NOMO-1 (cell line): ENCODE measurements at regions not wholly inside any gene's neighbourhood (a gene's known extent, or its start where the extent isn't known, plus 50 kb on each side); places are given as distances from the start of the nearest gene placed in this dataset.
A peak's percentile ranks its signal among the peaks of the same experiment; 100 is the strongest.

Experiments
- DNase-seq, 2 experiments: peaks; one replicate each; lab custom pipeline; 2025; ENCODE audit not compliant: unreplicated experiment in 2 of 2; lab: John Stamatoyannopoulos, UW

- no peak for DNase-seq
Observed at GRCh38 chr9:18202924-18203323, 271.0 kb upstream of the ADAMTSL1 start.

DNA sequence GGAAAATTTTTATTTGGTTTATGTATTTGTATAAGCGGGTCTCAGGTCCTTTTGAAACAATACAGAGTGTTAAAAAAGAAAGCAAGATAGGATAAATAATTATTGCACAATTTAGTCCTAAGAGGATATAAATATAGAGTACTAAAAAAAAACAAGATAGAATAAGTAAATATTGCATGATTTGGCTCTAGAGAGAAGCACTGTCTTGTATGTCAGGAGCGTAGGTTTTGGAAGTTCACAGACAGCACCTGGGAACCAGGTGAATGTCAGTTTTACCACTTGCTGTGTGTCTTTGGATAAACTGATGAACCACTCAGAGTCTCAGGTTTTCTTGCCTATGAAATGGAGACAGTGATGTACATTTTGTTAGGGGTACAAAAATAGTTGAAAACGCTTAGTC lies 266.2 kb upstream of the ADAMTSL1 start:
- no peak for DNase-seq

- DNase-seq = no peak
Observed at GRCh38 chr9:18208166-18209059, 265.5 kb upstream of the ADAMTSL1 start.

- DNase-seq = no peak
Observed at GRCh38 chr9:18215626-18216025, 258.3 kb upstream of the ADAMTSL1 start.

DNA sequence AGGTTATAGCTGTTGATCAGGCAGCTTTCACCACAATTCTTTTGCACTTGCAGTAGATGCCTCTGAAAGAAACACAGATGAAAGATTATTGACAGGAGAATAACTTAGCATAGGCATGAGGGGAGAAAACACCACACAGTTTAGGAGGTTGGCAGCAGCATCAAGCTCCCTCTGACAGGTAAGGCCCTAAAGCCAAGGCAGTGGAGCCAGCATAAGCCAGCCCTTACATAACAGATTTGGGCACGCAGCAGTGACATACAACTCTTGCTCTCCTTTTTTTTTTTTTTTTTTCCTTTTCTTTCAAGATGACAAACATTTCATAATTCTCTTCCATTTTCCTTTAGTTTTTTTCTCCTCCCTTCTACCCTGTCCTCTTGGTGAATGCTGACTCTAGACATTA lies 257.6 kb upstream of the ADAMTSL1 start:
- no peak for DNase-seq

GRCh38 chr9:18228101-18228500 lies 245.9 kb upstream of the ADAMTSL1 start:
- no peak for DNase-seq

GRCh38 chr9:18229992-18230676 lies 243.8 kb upstream of the ADAMTSL1 start:
- DNase-seq = no peak

DNA sequence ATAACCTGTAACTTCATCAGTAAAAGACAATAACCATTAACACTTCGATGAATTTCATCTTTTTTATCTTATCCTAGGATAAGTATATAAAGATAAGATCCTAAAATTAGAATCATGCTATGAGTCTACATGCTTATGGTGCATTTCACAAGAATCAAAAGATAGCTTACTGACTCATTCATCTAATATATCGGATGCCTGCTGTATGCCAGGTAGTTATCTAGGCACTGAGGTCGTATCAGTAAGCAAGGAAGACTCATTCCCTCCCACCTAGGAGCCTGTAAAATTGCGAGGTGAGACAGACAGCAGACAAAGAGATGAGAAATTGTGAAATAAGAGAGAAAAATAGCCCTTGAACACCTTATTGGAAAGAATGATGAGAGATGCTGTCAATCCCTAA lies 240.6 kb upstream of the ADAMTSL1 start:
- DNase-seq = no peak

DNA sequence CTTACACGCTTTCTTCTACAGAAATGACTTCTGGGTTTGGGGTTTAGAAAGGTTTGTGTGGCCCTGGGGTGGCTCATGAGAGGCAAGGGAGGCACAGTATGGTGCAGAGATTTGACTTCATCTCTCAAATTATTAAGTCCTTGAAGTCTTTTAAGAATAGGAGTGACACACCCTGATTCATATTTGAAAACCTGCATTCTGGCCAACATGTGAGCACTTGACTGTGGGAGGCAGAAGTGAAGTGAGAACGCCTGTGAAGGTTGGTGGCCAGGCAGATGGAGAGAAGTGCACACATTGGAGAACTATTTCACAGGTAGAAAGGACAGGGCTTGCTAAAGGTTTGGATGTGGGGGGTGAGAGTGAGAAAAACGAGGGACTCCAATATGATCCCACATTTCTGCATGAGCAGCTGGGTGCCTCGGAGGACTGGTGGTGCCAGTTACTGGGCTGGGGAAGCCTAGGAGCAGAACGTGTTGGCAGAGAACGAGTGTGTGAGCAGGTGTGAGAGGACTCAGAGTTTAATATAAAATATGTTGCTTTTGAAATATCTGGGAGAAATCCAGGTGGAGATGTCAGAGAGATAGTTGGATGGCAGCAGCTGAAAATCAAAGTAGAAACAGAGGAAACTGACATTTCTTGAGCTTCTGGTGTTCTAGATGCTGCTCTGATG lies 240.0 kb upstream of the ADAMTSL1 start:
- DNase-seq = no peak

- no peak for DNase-seq
Observed at GRCh38 chr9:18235181-18235908, 238.6 kb upstream of the ADAMTSL1 start.

- DNase-seq = no peak
Observed at GRCh38 chr9:18236336-18236735, 237.6 kb upstream of the ADAMTSL1 start.

- no peak for DNase-seq
Observed at GRCh38 chr9:18237776-18238175, 236.2 kb upstream of the ADAMTSL1 start.

GRCh38 chr9:18238254-18238653 lies 235.7 kb upstream of the ADAMTSL1 start:
- DNase-seq = no peak

- no peak for DNase-seq
Observed at GRCh38 chr9:18238752-18239447, 235.1 kb upstream of the ADAMTSL1 start.

- no peak for DNase-seq
Observed at GRCh38 chr9:18240213-18240612, 233.7 kb upstream of the ADAMTSL1 start.

GRCh38 chr9:18245911-18246310 lies 228.0 kb upstream of the ADAMTSL1 start:
- DNase-seq = no peak

DNA sequence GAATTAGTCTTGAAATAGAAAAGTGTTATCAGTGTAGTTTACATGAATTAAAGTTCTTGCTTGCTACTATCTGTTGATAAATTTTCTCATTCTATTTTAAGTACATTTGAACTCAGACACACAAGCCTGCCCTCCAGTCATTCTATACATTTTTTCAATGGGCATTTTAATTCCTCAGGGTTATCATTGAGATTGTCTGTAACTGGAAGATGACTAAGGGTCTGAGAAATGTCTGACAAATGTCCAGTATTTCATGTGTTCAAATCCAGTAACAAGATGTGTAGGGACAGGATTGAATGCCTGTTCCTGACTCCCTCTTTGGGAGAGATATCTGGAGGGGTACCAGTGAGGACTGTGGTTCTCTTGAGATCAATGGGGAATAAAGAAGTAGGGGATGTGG lies 223.9 kb upstream of the ADAMTSL1 start:
- DNase-seq = no peak

- DNase-seq = no peak
Observed at GRCh38 chr9:18253950-18254349, 220.0 kb upstream of the ADAMTSL1 start.

- DNase-seq = peak; percentile 4 to 8
Observed at GRCh38 chr9:18255158-18255629, 218.8 kb upstream of the ADAMTSL1 start.

GRCh38 chr9:18255747-18256146 lies 218.2 kb upstream of the ADAMTSL1 start:
- DNase-seq = no peak
